ENCODE measurements at regions not wholly inside any gene's neighbourhood (a gene's known extent, or its start where the extent isn't known, plus 50 kb on each side); places are given as distances from the start of the nearest gene placed in this dataset.
"Not testable (repeated sequence)": the region's sequence is repeated elsewhere in the genome, so short reads cannot be mapped to it uniquely, and the experiment has no call there.

GRCh38 chr3:110646055-110646454 lies 425.6 kb upstream of the NECTIN3 start:
- in situ Hi-C loops (cut with HindIII; ENCODE audit: low sequenced_read_pairs): no loop called here

GRCh38 chr3:110646496-110646895 lies 425.1 kb upstream of the NECTIN3 start:
- in situ Hi-C loops (cut with HindIII; ENCODE audit: low sequenced_read_pairs): no loop called here

GRCh38 chr3:110647586-110647985 lies 424.0 kb upstream of the NECTIN3 start:
- in situ Hi-C loops (cut with HindIII; ENCODE audit: low sequenced_read_pairs): no loop called here

GRCh38 chr3:110650741-110651140 lies 420.9 kb upstream of the NECTIN3 start:
- in situ Hi-C loops (cut with HindIII; ENCODE audit: low sequenced_read_pairs): no loop called here

- in situ Hi-C loops (cut with HindIII; ENCODE audit: low sequenced_read_pairs): no loop called here
Measured at GRCh38 chr3:110654843-110655502, 416.6 kb upstream of the NECTIN3 start.

GRCh38 chr3:110656394-110657025 lies 415.1 kb upstream of the NECTIN3 start:
- in situ Hi-C loops (cut with HindIII; ENCODE audit: low sequenced_read_pairs): no loop called here

GRCh38 chr3:110664148-110664547 lies 407.5 kb upstream of the NECTIN3 start:
- in situ Hi-C loops (cut with HindIII; ENCODE audit: low sequenced_read_pairs): no loop called here

- in situ Hi-C loops (cut with HindIII; ENCODE audit: low sequenced_read_pairs): no loop called here
Measured at GRCh38 chr3:110666495-110666894, 405.1 kb upstream of the NECTIN3 start.

GRCh38 chr3:110667216-110667615 lies 404.4 kb upstream of the NECTIN3 start:
- in situ Hi-C loops (cut with HindIII; ENCODE audit: low sequenced_read_pairs): no loop called here

GRCh38 chr3:110670407-110670806 lies 401.2 kb upstream of the NECTIN3 start:
- in situ Hi-C loops (cut with HindIII; ENCODE audit: low sequenced_read_pairs): no loop called here

GRCh38 chr3:110677506-110677905 lies 394.1 kb upstream of the NECTIN3 start:
- in situ Hi-C loops (cut with HindIII; ENCODE audit: low sequenced_read_pairs): no loop called here

GRCh38 chr3:110679285-110679684 lies 392.3 kb upstream of the NECTIN3 start:
- in situ Hi-C loops (cut with HindIII; ENCODE audit: low sequenced_read_pairs): no loop called here

GRCh38 chr3:110680450-110680849 lies 391.2 kb upstream of the NECTIN3 start:
- in situ Hi-C loops (cut with HindIII; ENCODE audit: low sequenced_read_pairs): no loop called here

GRCh38 chr3:110684466-110684865 lies 387.1 kb upstream of the NECTIN3 start:
- in situ Hi-C loops (cut with HindIII; ENCODE audit: low sequenced_read_pairs): no loop called here

- in situ Hi-C loops (cut with HindIII; ENCODE audit: low sequenced_read_pairs): no loop called here
Measured at GRCh38 chr3:110685630-110686029, 386.0 kb upstream of the NECTIN3 start.

GRCh38 chr3:110686701-110687100 lies 384.9 kb upstream of the NECTIN3 start:
- in situ Hi-C loops (cut with HindIII; ENCODE audit: low sequenced_read_pairs): no loop called here

GRCh38 chr3:110687138-110687537 lies 384.5 kb upstream of the NECTIN3 start:
- in situ Hi-C loops (cut with HindIII; ENCODE audit: low sequenced_read_pairs): no loop called here

GRCh38 chr3:110697961-110698360 lies 373.7 kb upstream of the NECTIN3 start:
- in situ Hi-C loops (cut with HindIII; ENCODE audit: low sequenced_read_pairs): no loop called here

- in situ Hi-C loops (cut with HindIII; ENCODE audit: low sequenced_read_pairs): not testable (repeated sequence)
Measured at GRCh38 chr3:110704332-110704731, 367.3 kb upstream of the NECTIN3 start.

GRCh38 chr3:110708156-110708555 lies 363.5 kb upstream of the NECTIN3 start:
- in situ Hi-C loops (cut with HindIII; ENCODE audit: low sequenced_read_pairs): no loop called here

- in situ Hi-C loops (cut with HindIII; ENCODE audit: low sequenced_read_pairs): no loop called here
Measured at GRCh38 chr3:110710156-110710555, 361.5 kb upstream of the NECTIN3 start.

- in situ Hi-C loops (cut with HindIII; ENCODE audit: low sequenced_read_pairs): no loop called here
Measured at GRCh38 chr3:110710603-110711002, 361.0 kb upstream of the NECTIN3 start.
